ENCODE measurements at regions not wholly inside any gene's neighbourhood (a gene's known extent, or its start where the extent isn't known, plus 50 kb on each side); places are given as distances from the start of the nearest gene placed in this dataset.

GRCh38 chr10:52965509-52965908, 192.9 kb upstream of the MBL2 start:
- Histone ChIP-seq H3K4me3 (replicated peaks in 1 of 2; ENCODE audit: low read depth in 1 of 2, low read length in 2 of 2) (no peak overlapping the region), H3K79me2 (ENCODE audit: insufficient read depth, low read length) (no peaks in the 10 kb centered on the region), H3K9me2 (ENCODE audit: insufficient read depth) (no peaks in the 10 kb centered on the region), H3K27me3 (ENCODE audit: insufficient read depth, low read length) (no peaks in the 10 kb centered on the region), H3K9me3 (ENCODE audit: control insufficient read depth in 1 of 2, insufficient read depth in 1 of 2, low read depth in 1 of 2, low read length in 2 of 2) (peaks cover 0 to 4% of the 10 kb centered on the region in 2 experiments; a peak in 2 of 4 replicates), H2AFZ (ENCODE audit: low read depth, low read length, poor library complexity, severe bottlenecking) (no peak overlapping the region), H3K4me1 (ENCODE audit: control insufficient read depth in 1 of 2, insufficient read depth in 2 of 2, low read length in 2 of 2) (no peaks in the 10 kb centered on the region), H3K27ac (ENCODE audit: low read depth, low read length) (no peak overlapping the region), H3K36me3 (ENCODE audit: control insufficient read depth in 1 of 2, insufficient read depth in 2 of 2, low read length in 2 of 2) (no peaks in the 10 kb centered on the region), H3K4me2 (ENCODE audit: low read length) (no peak overlapping the region), H3K9ac (ENCODE audit: low read length) (no peak overlapping the region), H4K20me1 (ENCODE audit: insufficient read depth) (no peaks in the 10 kb centered on the region; the same call in 1 of the 2 replicates)
- ChIA-PET POLR2A (no interaction called here), CTCF (no interaction called here), RAD21 (ENCODE audit: low non-redundant PET in 1 of 2, low total read pairs in 2 of 2, uncharacterized antibody in 2 of 2, unreplicated experiment in 2 of 2) (no interaction called here)
- no TSS peak for BruUV-seq (replicated peaks)
- no peak for TF ChIP-seq CBX3 (IDR thresholded peaks at IDR 0.05; ENCODE audit: low read depth)
- no peak for TF ChIP-seq CEBPB (IDR thresholded peaks at IDR 0.05; ENCODE audit: low read depth)
- TF ChIP-seq ATF3 (IDR thresholded peaks at IDR 0.05) = no peak
- intact Hi-C loops (cut with micrococcal nuclease) = no loop called here
- no peak for ATAC-seq
- DNase-seq (ENCODE audit: low read depth, low spot score) = no peak

DNA sequence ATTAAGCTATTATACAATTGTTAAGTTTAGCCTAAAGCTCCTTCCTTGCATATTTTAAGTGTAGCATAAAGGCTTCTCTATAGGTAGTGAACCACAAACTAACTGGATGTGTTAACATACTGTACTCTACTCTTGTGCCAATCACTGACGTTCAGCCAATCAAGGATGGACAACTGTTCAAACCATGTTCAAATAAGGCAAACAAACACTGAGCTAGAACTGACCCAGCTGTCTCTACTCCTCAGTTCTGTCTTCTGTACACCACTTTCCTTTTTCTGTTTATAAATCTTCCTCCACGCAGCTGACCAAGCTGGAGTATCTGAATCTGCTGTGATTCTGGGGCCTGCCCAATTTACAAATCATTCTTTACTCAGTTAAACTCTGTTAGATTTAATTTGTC, 188.7 kb upstream of the MBL2 start:
- ChIA-PET POLR2A (no interaction called here), CTCF (no interaction called here), RAD21 (ENCODE audit: low non-redundant PET in 1 of 2, low total read pairs in 2 of 2, uncharacterized antibody in 2 of 2, unreplicated experiment in 2 of 2) (no interaction called here)
- Histone ChIP-seq H3K27ac (ENCODE audit: low read depth, low read length) (no peak overlapping the region), H3K27me3 (ENCODE audit: insufficient read depth, low read length) (no peaks in the 10 kb centered on the region), H3K36me3 (ENCODE audit: control insufficient read depth in 1 of 2, insufficient read depth in 2 of 2, low read length in 2 of 2) (no peaks in the 10 kb centered on the region), H3K4me3 (replicated peaks in 1 of 2; ENCODE audit: low read depth in 1 of 2, low read length in 2 of 2) (no peak overlapping the region), H3K9me3 (ENCODE audit: control insufficient read depth in 1 of 2, insufficient read depth in 1 of 2, low read depth in 1 of 2, low read length in 2 of 2) (peaks cover 3 to 4% of the 10 kb centered on the region in 2 experiments; a peak in 2 of 4 replicates), H3K4me1 (ENCODE audit: control insufficient read depth in 1 of 2, insufficient read depth in 2 of 2, low read length in 2 of 2) (no peaks in the 10 kb centered on the region), H3K4me2 (ENCODE audit: low read length) (no peak overlapping the region), H4K20me1 (ENCODE audit: insufficient read depth) (no peaks in the 10 kb centered on the region), H2AFZ (ENCODE audit: low read depth, low read length, poor library complexity, severe bottlenecking) (no peak overlapping the region), H3K9me2 (ENCODE audit: insufficient read depth) (no peaks in the 10 kb centered on the region), H3K79me2 (ENCODE audit: insufficient read depth, low read length) (no peaks in the 10 kb centered on the region), H3K9ac (ENCODE audit: low read length) (no peak overlapping the region)
- intact Hi-C loops (cut with micrococcal nuclease) = no loop called here
- ATAC-seq (no peak), DNase-seq (ENCODE audit: low read depth, low spot score) (no peak)
- TF ChIP-seq CBX3 (IDR thresholded peaks at IDR 0.05; ENCODE audit: low read depth) (no peak), SP1 (IDR thresholded peaks at IDR 0.05; ENCODE audit: low read depth) (no peak), EGR1 (IDR thresholded peaks at IDR 0.05; ENCODE audit: low read depth) (no peak), YY1 (IDR thresholded peaks at IDR 0.05; ENCODE audit: extremely low read depth, insufficient replicate concordance, low read depth, low read length) (no peak), EZH2phosphoT487 (IDR thresholded peaks at IDR 0.05; ENCODE audit: borderline replicate concordance) (no peak), POLR2A (IDR thresholded peaks at IDR 0.05; ENCODE audit: borderline replicate concordance, extremely low read depth, insufficient read depth, insufficient read length) (no peak), SIN3A (IDR thresholded peaks at IDR 0.05; ENCODE audit: low read depth) (no peak), TCF7L2 (IDR thresholded peaks at IDR 0.05; ENCODE audit: borderline replicate concordance, extremely low read depth, insufficient read depth, insufficient read length) (no peak), RAD21 (IDR thresholded peaks at IDR 0.05; ENCODE audit: low read depth) (no peak), POLR2AphosphoS5 (IDR thresholded peaks at IDR 0.05; ENCODE audit: low read depth, low read length) (no peak), JUND (IDR thresholded peaks at IDR 0.05) (no peak), ATF3 (IDR thresholded peaks at IDR 0.05) (no peak), ZNF274 (IDR thresholded peaks at IDR 0.05; ENCODE audit: low read depth, low read length) (no peak), REST (IDR thresholded peaks at IDR 0.05; ENCODE audit: low read depth) (no peak), FOSL1 (IDR thresholded peaks at IDR 0.05; ENCODE audit: low read depth) (no peak)
- TF ChIP-seq, protein P1, sequence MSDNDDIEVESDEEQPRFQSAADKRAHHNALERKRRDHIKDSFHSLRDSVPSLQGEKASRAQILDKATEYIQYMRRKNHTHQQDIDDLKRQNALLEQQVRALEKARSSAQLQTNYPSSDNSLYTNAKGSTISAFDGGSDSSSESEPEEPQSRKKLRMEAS (IDR thresholded peaks at IDR 0.05) = no peak
- no TSS peak for BruUV-seq (replicated peaks)
